BJ (cell line): ENCODE measurements at regions not wholly inside any gene's neighbourhood (a gene's known extent, or its start where the extent isn't known, plus 50 kb on each side); places are given as distances from the start of the nearest gene placed in this dataset.

ENCODE experiments used
- CTCF ChIA-PET: fragments of 350-600 bp; formaldehyde crosslinking; extraction: SDS; loops from one replicate; lab custom pipeline; 2021; ENCODE audit warnings: antibody characterized with exemption, inconsistent platforms; lab: Yijun Ruan, JAX
- POLR2A ChIA-PET: fragments of 300-600 bp; sonication (Branson Sonifier 250); formaldehyde crosslinking; extraction: SDS; loops from one replicate; lab custom pipeline; 2021; ENCODE audit warnings: antibody characterized with exemption; lab: Charles Lee
- DNase-seq: peaks from one replicate; pipeline ENCODE4 v3.0.0-alpha.2; 2011; ENCODE audit warnings: low read depth
- H3K27me3 ChIP-seq: 2 replicates; pipeline ENCODE4 v1.6.0; 2011; ENCODE audit warnings: low read length; ENCODE audit not compliant: control insufficient read depth, insufficient read depth
- H3K36me3 ChIP-seq: 2 replicates; pipeline ENCODE4 v1.5.1; 2011; ENCODE audit warnings: low read length; ENCODE audit not compliant: control insufficient read depth, insufficient read depth
- H3K4me3 ChIP-seq: 2 replicates; pipeline ENCODE4 v1.5.1; 2011; ENCODE audit warnings: low read depth, mild to moderate bottlenecking, control low read depth, low read length
- CTCF ChIP-seq: IDR thresholded peaks from 2 replicates; pipeline ENCODE4 v1.5.1; 2011; ENCODE audit warnings: low read depth, mild to moderate bottlenecking, control low read depth, inconsistent platforms, low read length, moderate library complexity; ENCODE audit not compliant: insufficient read depth

GRCh38 chr7:94160719-94161435, 156.7 kb upstream of the BET1 start:
- H3K36me3 ChIP-seq: no peaks in the 10 kb centered on the region
- ChIA-PET POLR2A (no interaction called here), CTCF (interaction anchor here (0.8 kb wide), 2 partner anchors 20 to 71 kb away, joined by 3 read pairs; no protein-coding TSS in a partner anchor)
- TF ChIP-seq CTCF: no peak
- DNase-seq: no peak
- no peaks in the 10 kb centered on the region for H3K27me3 ChIP-seq
- no peak overlapping the region for H3K4me3 ChIP-seq

- no peak for TF ChIP-seq CTCF
- no peak for DNase-seq
- Histone ChIP-seq H3K27me3 (no peaks in the 10 kb centered on the region), H3K36me3 (no peaks in the 10 kb centered on the region), H3K4me3 (no peak overlapping the region)
- CTCF ChIA-PET: interaction anchor here (0.8 to 1.5 kb wide), 2 partner anchors 10 to 70 kb away, joined by 3 to 7 read pairs; no protein-coding TSS in a partner anchor
- POLR2A ChIA-PET: no interaction called here
These were observed 157.3 kb upstream of the BET1 start for GRCh38 chr7:94161476-94161875.

- ChIA-PET CTCF (interaction anchor here (1.0 to 2.4 kb wide), 3 partner anchors 10 to 267 kb away, joined by 3 to 8 read pairs (median 3); no protein-coding TSS in a partner anchor), POLR2A (interaction anchor here (0.6 kb wide), 1 partner anchor 247 kb away, joined by 4 read pairs; no protein-coding TSS in a partner anchor)
- Histone ChIP-seq H3K36me3 (no peaks in the 10 kb centered on the region), H3K27me3 (no peaks in the 10 kb centered on the region), H3K4me3 (no peak overlapping the region)
- TF ChIP-seq CTCF: no peak
- no peak for DNase-seq
These were observed 165.5 kb upstream of the BET1 start for GRCh38 chr7:94169682-94170081.

GRCh38 chr7:94170836-94171235, 166.7 kb upstream of the BET1 start:
- DNase-seq: no peak
- ChIA-PET POLR2A (interaction anchor here (0.7 kb wide), 1 partner anchor 8 kb away, joined by 4 read pairs; no protein-coding TSS in a partner anchor), CTCF (interaction anchor here (1.4 to 2.4 kb wide), 3 partner anchors 8 to 118 kb away, joined by 3 to 8 read pairs (median 7); no protein-coding TSS in a partner anchor)
- Histone ChIP-seq H3K4me3 (no peak overlapping the region), H3K36me3 (no peaks in the 10 kb centered on the region), H3K27me3 (no peaks in the 10 kb centered on the region)
- no peak for TF ChIP-seq CTCF

- POLR2A ChIA-PET: no interaction called here
- no peak for TF ChIP-seq CTCF
- DNase-seq: no peak
- Histone ChIP-seq H3K4me3 (no peak overlapping the region), H3K27me3 (no peaks in the 10 kb centered on the region), H3K36me3 (no peaks in the 10 kb centered on the region)
- CTCF ChIA-PET: interaction anchor here (1.2 kb wide), 1 partner anchor 34 kb away, joined by 3 read pairs; no protein-coding TSS in a partner anchor
These were observed 169.3 kb upstream of the BET1 start for GRCh38 chr7:94173436-94173835.
